HG02852 (cell line): ENCODE measurements at regions not wholly inside any gene's neighbourhood (a gene's known extent, or its start where the extent isn't known, plus 50 kb on each side); places are given as distances from the start of the nearest gene placed in this dataset.
"Not testable (repeated sequence)": the region's sequence is repeated elsewhere in the genome, so short reads cannot be mapped to it uniquely, and the experiment has no call there.

Experiments used
- ATAC-seq: cut with Tn5 transposase; IDR thresholded peaks from one replicate; pipeline ENCODE4 v1.9.1; 2021; ENCODE audit warnings: mild to moderate bottlenecking, moderate library complexity; ENCODE audit not compliant: unreplicated experiment

- ATAC-seq = no peak
Observed at GRCh38 chr7:17396692-17397091, 98.2 kb downstream of the AHR start.

GRCh38 chr7:17401791-17402627 lies 103.6 kb downstream of the AHR start:
- ATAC-seq = peak; percentile 68

DNA sequence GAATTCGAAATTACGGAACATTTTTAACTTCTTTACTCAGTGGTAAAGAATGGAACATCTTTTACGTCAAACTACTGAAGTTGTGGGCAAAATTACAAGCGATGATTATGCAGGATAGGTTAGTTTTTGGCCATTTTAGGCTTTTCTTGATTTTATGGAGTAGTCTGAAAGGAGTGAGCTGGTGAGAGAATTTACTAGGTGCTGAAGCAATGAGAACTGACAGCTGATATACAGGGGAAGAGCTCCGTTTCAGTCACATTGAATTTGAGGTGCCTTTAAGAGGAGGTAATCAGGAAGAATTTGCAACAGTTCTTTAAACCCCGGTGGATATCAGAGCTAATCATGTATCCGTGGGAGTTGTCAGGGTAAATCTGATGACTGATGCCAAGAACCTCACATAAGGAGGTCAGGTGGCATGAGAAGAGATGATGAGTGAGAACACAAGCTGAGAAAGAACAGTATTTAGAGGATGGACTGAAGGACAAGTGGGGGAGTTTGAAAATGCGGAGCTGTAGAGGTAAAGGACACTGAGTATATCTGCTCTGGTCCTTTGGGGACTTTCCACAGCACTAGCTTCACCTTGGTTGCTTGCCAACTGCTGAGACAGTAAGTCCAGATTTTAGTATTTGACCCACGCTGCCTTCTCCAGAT lies 104.3 kb downstream of the AHR start:
- ATAC-seq = peak; percentile 75

GRCh38 chr7:17404006-17404405 lies 105.6 kb downstream of the AHR start:
- ATAC-seq = no peak

- no peak for ATAC-seq
Observed at GRCh38 chr7:17405786-17406185, 107.3 kb downstream of the AHR start.

GRCh38 chr7:17406738-17407137 lies 108.3 kb downstream of the AHR start:
- no peak for ATAC-seq

DNA sequence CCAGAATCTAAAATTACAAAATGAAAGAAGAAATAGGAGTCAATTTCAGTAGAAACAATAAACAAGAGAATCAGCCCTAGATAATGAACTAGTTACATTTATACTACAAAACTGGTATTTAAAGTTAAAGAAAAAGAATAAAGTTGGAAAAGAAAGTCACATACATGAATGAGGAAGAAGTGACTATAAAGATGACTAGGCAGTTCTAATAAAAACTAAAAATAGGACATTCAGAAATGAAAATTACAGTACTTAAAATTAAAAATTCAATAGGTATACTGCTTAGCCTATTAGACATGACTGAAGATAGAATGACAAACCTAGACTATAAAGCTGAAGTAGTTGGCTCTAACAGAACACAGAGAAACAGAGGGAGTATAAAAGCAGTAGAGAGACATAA lies 108.8 kb downstream of the AHR start:
- no peak for ATAC-seq

GRCh38 chr7:17408245-17408903 lies 109.9 kb downstream of the AHR start:
- ATAC-seq = no peak

DNA sequence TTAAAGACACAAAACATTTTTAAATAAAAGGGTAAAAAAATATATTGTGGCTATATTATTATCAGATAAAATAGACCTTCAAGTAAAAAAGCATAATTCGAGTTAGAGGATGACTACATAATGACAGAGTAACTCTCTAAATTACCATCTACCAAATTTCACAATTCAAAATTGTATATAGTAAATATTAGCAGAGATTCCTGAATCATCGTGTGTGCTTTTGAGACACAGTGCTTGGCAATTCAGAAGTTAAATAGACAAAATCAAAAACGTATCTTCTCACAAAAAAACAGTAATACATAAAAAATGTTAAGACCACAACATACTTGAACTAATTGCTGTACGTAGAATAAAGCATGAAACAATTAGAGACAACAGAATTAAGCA lies 110.4 kb downstream of the AHR start:
- ATAC-seq = no peak

DNA sequence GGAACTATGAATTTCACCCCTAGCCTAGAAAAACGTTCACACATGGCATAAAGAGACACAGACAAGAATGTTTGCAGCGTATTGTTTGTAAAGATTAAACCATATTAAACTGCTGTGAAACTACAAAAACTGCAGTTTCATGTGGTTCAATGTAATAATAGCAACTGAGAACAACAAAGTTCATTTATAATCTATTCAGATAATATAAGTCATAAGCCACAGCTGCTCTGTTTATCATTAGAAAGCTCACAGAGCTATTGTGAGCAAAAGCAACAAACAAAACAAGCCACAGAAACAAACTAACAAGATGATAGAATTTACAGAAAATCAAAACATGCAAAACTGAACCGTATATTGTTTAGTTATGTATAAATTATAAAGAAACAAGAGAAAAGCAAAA lies 113.5 kb downstream of the AHR start:
- peak; percentile 64 for ATAC-seq

DNA sequence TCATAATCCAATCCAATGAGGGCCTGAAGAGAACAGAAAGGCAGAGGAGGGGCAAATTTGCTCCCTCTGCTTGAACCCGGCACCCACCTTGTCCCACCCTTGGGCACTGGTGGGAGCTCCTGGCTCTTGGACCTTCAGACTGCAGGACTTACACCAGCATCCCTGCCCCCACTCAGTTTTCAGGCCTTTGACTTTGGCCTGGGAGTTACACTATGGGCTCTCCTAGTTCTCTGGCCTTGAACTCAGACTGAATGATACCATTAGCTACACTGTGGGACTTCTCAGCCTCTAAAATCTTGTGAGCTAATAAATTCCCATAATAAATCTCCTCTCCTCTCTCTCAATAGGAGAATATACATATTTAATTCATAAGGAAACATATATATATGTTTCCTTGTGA lies 114.4 kb downstream of the AHR start:
- no peak for ATAC-seq

- no peak for ATAC-seq
Observed at GRCh38 chr7:17415955-17416354, 117.5 kb downstream of the AHR start.

- ATAC-seq = not testable (repeated sequence)
Observed at GRCh38 chr7:17420308-17421015, 122.0 kb downstream of the AHR start.

DNA sequence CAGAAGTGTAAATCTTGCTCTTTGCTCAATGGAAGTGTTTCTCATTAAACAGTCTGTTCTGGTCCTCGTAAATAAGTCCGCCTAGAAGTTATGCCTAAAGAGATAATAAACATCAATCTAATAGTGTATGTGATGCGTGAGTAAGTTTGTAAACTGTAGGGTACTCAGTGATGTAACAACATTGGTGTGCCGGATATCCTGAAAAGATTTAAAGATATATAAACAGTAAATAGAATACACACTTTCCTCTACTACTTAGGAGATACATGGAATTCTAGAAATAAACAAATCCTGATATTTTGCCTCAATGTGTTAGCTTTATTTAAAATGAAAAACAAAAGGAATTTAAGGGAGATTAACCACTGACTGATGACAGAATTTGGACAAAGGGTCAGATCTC lies 123.5 kb downstream of the AHR start:
- no peak for ATAC-seq

- no peak for ATAC-seq
Observed at GRCh38 chr7:17422966-17423365, 124.5 kb downstream of the AHR start.

GRCh38 chr7:17427924-17428323 lies 129.5 kb downstream of the AHR start:
- no peak for ATAC-seq

GRCh38 chr7:17429579-17429978 lies 131.1 kb downstream of the AHR start:
- ATAC-seq = no peak

GRCh38 chr7:17432793-17433192 lies 134.3 kb downstream of the AHR start:
- no peak for ATAC-seq

DNA sequence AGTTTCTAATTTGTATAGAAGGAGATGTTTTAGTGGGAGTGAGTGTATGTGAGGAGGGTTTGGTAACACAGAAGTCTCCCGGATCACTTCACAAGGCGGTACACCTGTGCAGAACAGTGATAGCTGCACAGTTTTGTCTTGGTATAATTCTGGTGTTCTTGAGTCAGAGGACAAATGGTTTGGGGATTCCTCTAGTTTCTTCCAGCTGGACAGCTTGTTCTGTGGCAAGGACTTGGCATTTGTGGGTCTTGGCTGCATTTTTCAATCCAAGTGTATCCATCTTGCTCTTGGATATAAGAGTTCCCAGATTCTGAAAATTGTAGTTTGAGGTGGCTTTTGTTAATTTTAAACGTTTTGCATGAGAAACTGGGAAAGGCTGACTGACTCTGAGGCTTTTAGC lies 135.7 kb downstream of the AHR start:
- no peak for ATAC-seq

DNA sequence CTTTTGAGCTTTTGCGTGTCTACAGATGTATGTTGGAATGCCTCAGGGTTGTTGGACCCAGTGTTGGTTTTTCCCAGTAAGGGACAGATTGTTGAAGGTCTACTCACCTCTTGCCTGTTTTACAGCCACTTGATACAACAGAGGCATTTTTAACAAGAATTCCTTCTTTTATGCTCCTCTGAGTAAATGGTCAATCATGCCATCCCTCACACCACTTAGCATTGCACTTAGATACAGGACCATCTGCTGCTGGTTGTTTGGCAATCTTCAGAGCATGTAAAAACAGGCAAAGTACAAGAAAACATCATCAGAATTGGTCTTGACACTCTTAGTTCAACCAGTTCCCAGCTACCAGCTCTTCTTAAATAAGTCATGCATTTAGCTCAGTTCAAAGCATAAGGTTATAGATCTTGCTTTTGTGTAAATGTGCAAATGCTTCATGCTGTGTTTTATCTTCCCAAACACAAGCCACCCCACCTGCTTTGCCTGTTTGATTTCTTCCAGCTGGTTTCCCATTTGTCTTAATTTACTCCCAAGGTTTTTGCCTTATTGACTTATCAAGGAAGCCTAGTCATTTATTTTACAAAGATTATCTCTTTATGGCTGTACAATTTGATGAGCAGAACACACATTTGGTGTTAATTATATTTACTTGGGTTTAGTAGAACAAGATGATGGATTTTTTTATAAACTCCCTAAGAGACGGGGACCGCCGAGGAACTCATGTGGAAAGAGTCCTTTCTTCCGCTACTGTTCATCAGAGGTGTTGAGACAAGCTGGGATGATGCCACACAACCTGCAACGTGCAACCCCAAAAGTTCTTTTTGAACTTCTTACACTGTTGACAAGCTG lies 136.6 kb downstream of the AHR start:
- ATAC-seq = no peak
